Heart left ventricle (tissue), 16 donors: ENCODE measurements at regions not wholly inside any gene's neighbourhood (a gene's known extent, or its start where the extent isn't known, plus 50 kb on each side); places are given as distances from the start of the nearest gene placed in this dataset.

ENCODE experiments used
- ATAC-seq, 4 donors: fragments of 200-7000 bp; cut with Tn5 transposase; one replicate each; pipeline ENCODE4 v1.9.1; 2020 to 2022; ENCODE audit warnings: moderate library complexity in 4 of 4, mild to moderate bottlenecking in 3 of 4, moderate number of reproducible peaks in 1 of 4
- DNase-seq, 5 donors: peaks; one replicate each; pipeline ENCODE4 v3.0.0-alpha.2; 2020
- H3K27ac ChIP-seq, 12 donors: fragments of 200-600 bp; sonication (generic) in 4 of 12; one replicate each; pipeline versions ENCODE4 v1.5.0 to v1.8.0; 2016 to 2022; ENCODE audit warnings: mild to moderate bottlenecking in 2 of 12
- H3K27me3 ChIP-seq, 9 donors: fragments of 200-600 bp; sonication (generic) in 2 of 9; one replicate each; pipeline versions ENCODE4 v1.5.1 to v1.8.0; 2016 to 2022; ENCODE audit warnings: mild to moderate bottlenecking in 3 of 9
- H3K36me3 ChIP-seq, 9 donors: fragments of 200-600 bp; sonication (generic) in 2 of 9; one replicate each; pipeline versions ENCODE4 v1.5.0 to v1.8.0; 2018 to 2022; ENCODE audit warnings: mild to moderate bottlenecking in 2 of 9
- H3K4me1 ChIP-seq, 12 donors: fragments of 200-600 bp; sonication (generic) in 4 of 12; one replicate each; pipeline versions ENCODE4 v1.5.0 to v1.8.0; 2016 to 2022; ENCODE audit warnings: mild to moderate bottlenecking in 3 of 12
- H3K4me3 ChIP-seq, 12 donors: fragments of 200-600 bp; sonication (generic) in 4 of 12; one replicate each; pipeline versions ENCODE4 v1.5.0 to v1.8.0; 2017 to 2022; ENCODE audit warnings: mild to moderate bottlenecking in 9 of 12, moderate library complexity in 4 of 12
- H3K9me3 ChIP-seq, 12 donors: fragments of 200-600 bp; sonication (generic) in 4 of 12; one replicate each; pipeline versions ENCODE4 v1.5.0 to v1.8.0; 2016 to 2022; ENCODE audit warnings: mild to moderate bottlenecking in 1 of 12
- CTCF ChIP-seq, 12 donors: fragments of 200-600 bp; sonication (generic) in 4 of 12; IDR thresholded peaks; one replicate each; pipeline versions ENCODE4 v1.5.0 to v1.8.0; 2018 to 2022; ENCODE audit warnings: antibody characterized with exemption in 12 of 12, mild to moderate bottlenecking in 5 of 12
- POLR2A ChIP-seq, 2 donors: fragments of 450-650 bp; IDR thresholded peaks; one replicate each; pipeline ENCODE4 v1.6.1; 2017; ENCODE audit warnings: antibody characterized with exemption in 2 of 2, mild to moderate bottlenecking in 2 of 2, moderate library complexity in 2 of 2
- WGBS, 4 donors: extraction: QIAGEN DNeasy Blood & Tissue Kit in 2 of 4; methylation state at CpG; one replicate each; pipeline versions ENCODE4 v1.1.5 to v1.1.7; 2013 to 2018; 5-methylcytosine and 5-hydroxymethylcytosine counted together
- intact Hi-C, 10 donors: fragments of 100-400 bp; cut with DNase I; formaldehyde crosslinking; loops; one replicate each; pipeline versions ENCODE4 v1.11.1 to v1.14.2; 2022
- donor health status: ischemic (EF 13 %, LVEDD 7.1; RV severe dilation, severe dysfunction).
- donor health status: healthy with polysubstance abuse.
- donor health status: DM: no; HTN: yes; CAD: no.
- donor health status: DM: no; HTN: no; CAD: no.
- donor health status: ischemic (EF 25% LVEDD 6.9; RV normal size, moderate dysfunction).
- donor health status: ischemic (EF 25% LVEDD 5.7; RV mildly dilated, moderate dysfunction).
- donor health status: healthy.
- donor health status: DM: yes; HTN: yes; CAD: no.
- donor health status: ischemic (EF 35%, LVEDD 5.7; RV mildly dilated, moderate dysfunction).
- donor health status: nonischemic (EF 11% LVEDD 7.7; RV severe dilation, severe dysfunction).
- donor health status: DM: yes; HTN: yes; CAD: no.
- donor health status: PGD.
- donor health status: ischemic (EF 29% LVEDD 5.4; RV normal size, mild dysfunction).
- donor health status: nonischemic (EF 23%, LVEDD 6.1; RV moderate dilation, normal function).

GRCh38 chr18:10072671-10073175 is 158.9 kb downstream of the VAPA start:
- H3K9me3 ChIP-seq, result no peaks in the 10 kb centered on the region
- ATAC-seq, result peak in 2 of 4 donors; percentile 8 to 26
- 69 to 92% (median 85%) methylated on average over 5 of the region's 5 CpGs for WGBS, 4 donors
- no peak for DNase-seq
- H3K27ac ChIP-seq, result no peak overlapping the region
- TF ChIP-seq POLR2A (IDR thresholded peaks at IDR 0.05) (no peak), CTCF (IDR thresholded peaks at IDR 0.05) (no peak)
- H3K36me3 ChIP-seq, result no peaks in the 10 kb centered on the region
- H3K4me3 ChIP-seq, result no peak overlapping the region
- intact Hi-C loops, result no loop called here
- H3K27me3 ChIP-seq, result no peaks in the 10 kb centered on the region
- peaks cover 0 to 12% (median 0%) of the 10 kb centered on the region in 12 donors for H3K4me1 ChIP-seq

- no peak overlapping the region for H3K27ac ChIP-seq
- WGBS, 4 donors, result 70 to 97% (median 90%) methylated on average over 3 of the region's 3 CpGs
- TF ChIP-seq POLR2A (IDR thresholded peaks at IDR 0.05), result no peak
- no peak for TF ChIP-seq CTCF (IDR thresholded peaks at IDR 0.05)
- DNase-seq, result no peak
- no peak overlapping the region for H3K4me3 ChIP-seq
- no peak for ATAC-seq
- H3K36me3 ChIP-seq, result no peaks in the 10 kb centered on the region
- H3K27me3 ChIP-seq, result no peaks in the 10 kb centered on the region
- intact Hi-C loops, result no loop called here
- H3K4me1 ChIP-seq, result peaks cover 0 to 12% (median 0%) of the 10 kb centered on the region in 12 donors
- no peaks in the 10 kb centered on the region for H3K9me3 ChIP-seq
Measured at GRCh38 chr18:10074110-10074509, 160.3 kb downstream of the VAPA start.

- TF ChIP-seq POLR2A (IDR thresholded peaks at IDR 0.05), result no peak
- TF ChIP-seq CTCF (IDR thresholded peaks at IDR 0.05), result no peak
- no peaks in the 10 kb centered on the region for H3K36me3 ChIP-seq
Measured at GRCh38 chr18:10074728-10075127, 160.9 kb downstream of the VAPA start.

GRCh38 chr18:10076502-10077030 is 162.8 kb downstream of the VAPA start:
- Histone ChIP-seq H3K27ac (no peak overlapping the region), H3K36me3 (no peaks in the 10 kb centered on the region), H3K27me3 (no peaks in the 10 kb centered on the region), H3K4me1 (peaks cover 0 to 12% (median 0%) of the 10 kb centered on the region in 12 donors), H3K9me3 (no peaks in the 10 kb centered on the region), H3K4me3 (no peak overlapping the region)
- TF ChIP-seq CTCF (IDR thresholded peaks at IDR 0.05) (no peak), POLR2A (IDR thresholded peaks at IDR 0.05) (no peak)
- intact Hi-C loops, result no loop called here
- 94 to 100% (median 97%) methylated on average over 5 of the region's 5 CpGs for WGBS, 4 donors
- ATAC-seq, result peak in 1 of 4 donors; percentile 12
- no peak for DNase-seq

More at GRCh38 chr18:10074728-10075127, 160.9 kb downstream of the VAPA start:
- Histone ChIP-seq H3K4me1 (peaks cover 0 to 12% (median 0%) of the 10 kb centered on the region in 12 donors), H3K27ac (no peak overlapping the region), H3K27me3 (no peaks in the 10 kb centered on the region), H3K9me3 (no peaks in the 10 kb centered on the region), H3K4me3 (no peak overlapping the region)
- DNase-seq (no peak), ATAC-seq (no peak)
- WGBS, 4 donors, result 83 to 91% (median 89%) methylated on average over 9 of the region's 9 CpGs
- intact Hi-C loops, result no loop called here
